ENCODE measurements at regions not wholly inside any gene's neighbourhood (a gene's known extent, or its start where the extent isn't known, plus 50 kb on each side); places are given as distances from the start of the nearest gene placed in this dataset.

DNA sequence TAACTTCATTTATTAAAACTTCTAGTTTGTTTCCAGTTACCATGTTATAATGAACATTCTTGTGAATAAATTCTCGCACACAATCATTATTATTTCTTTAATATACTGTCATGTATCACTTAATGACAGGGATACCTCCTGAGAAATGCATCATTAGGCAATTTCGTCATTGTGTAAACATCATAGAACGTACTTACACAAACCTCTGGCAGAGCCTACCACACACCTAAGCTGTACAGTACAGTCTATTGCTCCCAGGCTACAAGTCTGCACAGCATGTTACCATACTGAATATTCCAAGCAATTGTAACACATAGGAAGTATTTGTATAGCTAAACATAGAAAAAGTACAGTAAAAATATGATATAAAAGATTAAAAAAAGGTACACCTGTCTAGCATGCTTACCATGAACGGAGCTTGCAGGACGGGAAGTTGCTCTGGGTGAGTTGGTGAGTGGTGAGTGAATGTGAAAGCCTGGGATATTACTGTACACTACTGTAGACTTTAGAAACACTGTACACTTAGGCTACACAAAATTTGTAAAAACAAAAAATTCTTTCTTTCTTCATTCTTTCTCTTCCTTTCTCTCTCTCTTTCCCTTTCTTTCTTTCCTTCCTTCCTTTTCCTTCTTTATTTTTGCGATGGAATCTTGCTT lies 268.2 kb upstream of the SOX4 start:
- no peak for TF ChIP-seq POLR2AphosphoS5 (IDR thresholded peaks at IDR 0.05)
- TF ChIP-seq, protein P1, sequence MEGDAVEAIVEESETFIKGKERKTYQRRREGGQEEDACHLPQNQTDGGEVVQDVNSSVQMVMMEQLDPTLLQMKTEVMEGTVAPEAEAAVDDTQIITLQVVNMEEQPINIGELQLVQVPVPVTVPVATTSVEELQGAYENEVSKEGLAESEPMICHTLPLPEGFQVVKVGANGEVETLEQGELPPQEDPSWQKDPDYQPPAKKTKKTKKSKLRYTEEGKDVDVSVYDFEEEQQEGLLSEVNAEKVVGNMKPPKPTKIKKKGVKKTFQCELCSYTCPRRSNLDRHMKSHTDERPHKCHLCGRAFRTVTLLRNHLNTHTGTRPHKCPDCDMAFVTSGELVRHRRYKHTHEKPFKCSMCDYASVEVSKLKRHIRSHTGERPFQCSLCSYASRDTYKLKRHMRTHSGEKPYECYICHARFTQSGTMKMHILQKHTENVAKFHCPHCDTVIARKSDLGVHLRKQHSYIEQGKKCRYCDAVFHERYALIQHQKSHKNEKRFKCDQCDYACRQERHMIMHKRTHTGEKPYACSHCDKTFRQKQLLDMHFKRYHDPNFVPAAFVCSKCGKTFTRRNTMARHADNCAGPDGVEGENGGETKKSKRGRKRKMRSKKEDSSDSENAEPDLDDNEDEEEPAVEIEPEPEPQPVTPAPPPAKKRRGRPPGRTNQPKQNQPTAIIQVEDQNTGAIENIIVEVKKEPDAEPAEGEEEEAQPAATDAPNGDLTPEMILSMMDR (IDR thresholded peaks at IDR 0.05) = no peak
